C4-2B (cell line): ENCODE measurements at regions not wholly inside any gene's neighbourhood (a gene's known extent, or its start where the extent isn't known, plus 50 kb on each side); places are given as distances from the start of the nearest gene placed in this dataset.

ENCODE experiments used
- H3K27ac ChIP-seq: fragments of 450-650 bp; 2 replicates; pipeline ENCODE4 v1.5.1; 2017
- ZFX ChIP-seq: fragments of 450-650 bp; IDR thresholded peaks from 2 replicates; pipeline ENCODE4 v1.6.1; 2017
- TF ChIP-seq, protein P1 (sequence below): fragments of 450-650 bp; conservative IDR thresholded peaks from 2 replicates; pipeline ENCODE4 v1.5.1; 2017; ENCODE audit warnings: mild to moderate bottlenecking

DNA sequence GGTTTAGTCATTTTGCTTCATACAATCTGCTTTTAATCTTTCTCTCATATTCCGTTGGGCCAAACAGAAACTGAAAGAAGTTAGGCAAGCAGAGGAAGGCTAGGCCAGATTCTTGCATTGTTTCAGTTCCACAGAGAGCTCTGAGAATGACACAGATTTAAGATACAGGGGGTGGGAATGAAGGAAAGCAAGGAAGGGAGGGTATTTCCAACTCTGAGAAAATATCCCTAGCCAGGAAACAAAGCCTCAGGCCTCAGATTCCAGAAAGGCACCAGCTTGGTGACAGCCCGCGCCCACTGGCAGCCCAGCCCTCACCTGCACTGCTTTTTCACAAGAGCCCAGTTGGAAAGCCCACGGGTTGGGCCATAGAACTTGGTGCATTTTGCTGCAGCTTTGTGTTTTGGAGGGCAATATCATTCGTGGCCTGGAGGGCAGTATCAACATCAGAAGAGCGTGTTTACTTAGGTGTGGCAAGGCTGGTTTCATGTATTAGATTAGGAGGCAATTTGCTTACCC lies 63.5 kb downstream of the ENC1 start:
- H3K27ac ChIP-seq = no peak overlapping the region

DNA sequence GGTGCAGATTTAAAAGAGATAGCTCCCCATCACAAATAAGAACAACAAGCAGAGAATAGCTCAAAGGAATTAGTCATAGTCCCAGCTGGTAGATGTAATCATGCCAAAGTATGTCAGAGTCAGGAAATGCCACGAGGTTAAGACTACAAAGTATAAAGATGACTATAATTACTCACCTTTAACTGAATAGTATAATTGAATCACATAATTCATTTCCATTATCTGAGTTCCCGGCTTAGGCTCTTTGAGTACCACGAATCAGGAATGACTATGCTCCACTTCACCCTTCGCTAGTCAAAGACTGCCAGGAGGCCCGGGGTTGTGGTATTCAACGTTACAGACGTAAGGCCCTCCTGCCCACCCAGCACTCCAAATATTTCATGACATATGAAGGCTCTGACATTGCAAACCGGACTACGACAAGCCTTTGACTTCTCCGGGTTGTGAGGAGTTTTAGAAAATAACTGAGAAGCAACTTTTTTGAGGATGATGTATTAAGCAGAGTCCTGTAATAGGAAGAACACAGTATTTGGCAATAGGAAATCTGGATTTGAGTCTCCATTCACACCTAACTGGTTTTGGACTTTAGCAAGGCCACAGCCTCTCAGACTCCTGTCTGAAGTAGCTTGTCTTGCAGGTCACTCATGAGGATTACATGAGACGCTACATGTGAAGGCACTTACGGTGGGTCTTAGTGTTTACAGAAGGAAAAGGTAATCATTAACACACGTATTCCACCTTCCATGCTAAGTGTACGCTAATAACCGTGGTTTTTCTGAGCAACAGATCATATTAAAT lies 64.6 kb downstream of the ENC1 start:
- H3K27ac ChIP-seq = no peak overlapping the region
- TF ChIP-seq ZFX = no peak

More for the DNA sequence above, 63.5 kb downstream of the ENC1 start:
- TF ChIP-seq, protein P1, sequence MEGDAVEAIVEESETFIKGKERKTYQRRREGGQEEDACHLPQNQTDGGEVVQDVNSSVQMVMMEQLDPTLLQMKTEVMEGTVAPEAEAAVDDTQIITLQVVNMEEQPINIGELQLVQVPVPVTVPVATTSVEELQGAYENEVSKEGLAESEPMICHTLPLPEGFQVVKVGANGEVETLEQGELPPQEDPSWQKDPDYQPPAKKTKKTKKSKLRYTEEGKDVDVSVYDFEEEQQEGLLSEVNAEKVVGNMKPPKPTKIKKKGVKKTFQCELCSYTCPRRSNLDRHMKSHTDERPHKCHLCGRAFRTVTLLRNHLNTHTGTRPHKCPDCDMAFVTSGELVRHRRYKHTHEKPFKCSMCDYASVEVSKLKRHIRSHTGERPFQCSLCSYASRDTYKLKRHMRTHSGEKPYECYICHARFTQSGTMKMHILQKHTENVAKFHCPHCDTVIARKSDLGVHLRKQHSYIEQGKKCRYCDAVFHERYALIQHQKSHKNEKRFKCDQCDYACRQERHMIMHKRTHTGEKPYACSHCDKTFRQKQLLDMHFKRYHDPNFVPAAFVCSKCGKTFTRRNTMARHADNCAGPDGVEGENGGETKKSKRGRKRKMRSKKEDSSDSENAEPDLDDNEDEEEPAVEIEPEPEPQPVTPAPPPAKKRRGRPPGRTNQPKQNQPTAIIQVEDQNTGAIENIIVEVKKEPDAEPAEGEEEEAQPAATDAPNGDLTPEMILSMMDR = no peak
- no peak for TF ChIP-seq ZFX

DNA sequence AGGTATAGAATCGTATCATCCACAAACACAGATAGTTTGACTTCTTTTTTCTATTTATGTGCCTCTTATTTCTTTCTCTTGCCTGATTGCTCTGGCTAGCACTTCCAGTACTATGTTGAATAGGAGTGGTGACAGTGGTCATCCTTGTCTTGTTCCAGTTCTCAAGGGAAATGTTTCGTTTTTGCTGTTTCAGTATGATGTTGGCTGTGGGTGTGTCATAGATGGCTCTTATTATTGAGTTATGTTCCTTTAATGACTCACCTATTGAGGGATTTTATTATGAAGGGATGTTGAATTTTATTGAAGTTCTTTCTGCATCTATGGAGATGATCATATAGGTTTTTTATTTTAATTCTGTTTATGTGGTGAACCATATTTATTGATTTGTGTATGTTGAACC lies 70.3 kb downstream of the ENC1 start:
- TF ChIP-seq, protein P1 = no peak
- TF ChIP-seq ZFX = no peak
- no peak overlapping the region for H3K27ac ChIP-seq

DNA sequence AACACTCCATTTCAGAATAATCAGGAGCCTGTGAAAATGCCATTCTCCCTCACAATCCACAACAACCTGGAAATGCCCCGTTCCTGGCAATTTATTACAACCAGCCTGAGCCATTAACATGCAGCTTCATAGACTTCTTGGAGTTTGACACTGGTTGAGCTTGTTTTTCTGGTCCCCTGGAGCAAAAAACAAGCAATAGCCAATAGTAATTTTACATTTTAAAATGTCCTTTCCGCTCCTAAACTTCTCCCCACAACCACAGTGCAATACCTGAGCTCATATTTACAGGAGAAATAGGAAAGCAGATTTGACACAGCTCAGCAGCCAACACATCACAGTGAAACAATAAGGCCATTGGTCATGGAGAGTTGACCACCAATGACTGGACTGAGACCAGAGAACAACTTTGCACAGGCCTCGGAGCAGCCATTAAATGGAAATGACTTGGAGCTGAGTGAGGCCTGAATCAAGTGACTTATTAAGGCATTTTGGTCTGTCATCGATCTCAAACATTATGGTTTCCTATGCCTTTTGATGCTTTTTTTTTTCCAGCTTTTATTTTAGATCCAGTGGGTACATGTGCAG lies 73.0 kb downstream of the ENC1 start:
- TF ChIP-seq ZFX = no peak
- H3K27ac ChIP-seq = peak overlapping the region; percentile 19; the same call in 1 of the 2 replicates

DNA sequence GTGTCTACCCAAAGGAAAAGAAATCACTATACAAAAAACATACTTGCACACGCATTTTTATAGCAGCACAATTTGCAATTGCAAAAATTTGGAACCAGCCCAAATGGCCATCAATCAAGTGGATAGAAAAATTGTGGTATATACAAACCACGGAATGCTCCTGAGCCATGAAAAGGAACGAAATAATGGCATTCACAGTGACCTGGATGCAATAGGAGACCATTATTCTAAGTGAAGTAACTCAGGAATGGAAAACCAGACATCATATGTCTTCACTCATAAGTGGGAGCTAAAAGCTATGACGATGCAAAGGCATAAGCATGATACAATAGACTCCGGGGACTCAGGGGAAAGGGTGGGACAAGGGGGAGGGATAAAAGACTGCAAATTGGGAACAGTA lies 78.4 kb downstream of the ENC1 start:
- H3K27ac ChIP-seq = no peak overlapping the region
- TF ChIP-seq ZFX = no peak
- TF ChIP-seq, protein P1 = no peak

DNA sequence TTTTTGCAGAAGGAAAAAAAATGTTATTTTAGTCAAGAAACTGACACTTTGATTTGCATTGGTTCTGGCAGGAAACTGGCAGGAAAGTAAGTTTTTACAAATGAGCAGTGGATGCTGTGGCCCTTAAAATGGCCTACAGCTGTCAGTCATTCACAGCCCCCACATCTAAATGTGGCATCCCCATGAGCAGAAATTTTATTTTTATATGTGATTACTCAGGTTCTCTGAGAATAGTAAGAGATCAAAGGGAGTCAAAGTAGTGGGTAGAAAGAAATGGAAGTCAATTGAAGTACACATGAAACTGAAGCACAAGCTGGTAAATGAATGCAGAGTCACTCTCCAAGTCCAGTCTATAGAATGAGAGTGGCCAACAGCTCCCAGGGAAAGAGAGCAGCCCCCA lies 80.3 kb downstream of the ENC1 start:
- no peak overlapping the region for H3K27ac ChIP-seq
- TF ChIP-seq, protein P1 = no peak
- no peak for TF ChIP-seq ZFX

DNA sequence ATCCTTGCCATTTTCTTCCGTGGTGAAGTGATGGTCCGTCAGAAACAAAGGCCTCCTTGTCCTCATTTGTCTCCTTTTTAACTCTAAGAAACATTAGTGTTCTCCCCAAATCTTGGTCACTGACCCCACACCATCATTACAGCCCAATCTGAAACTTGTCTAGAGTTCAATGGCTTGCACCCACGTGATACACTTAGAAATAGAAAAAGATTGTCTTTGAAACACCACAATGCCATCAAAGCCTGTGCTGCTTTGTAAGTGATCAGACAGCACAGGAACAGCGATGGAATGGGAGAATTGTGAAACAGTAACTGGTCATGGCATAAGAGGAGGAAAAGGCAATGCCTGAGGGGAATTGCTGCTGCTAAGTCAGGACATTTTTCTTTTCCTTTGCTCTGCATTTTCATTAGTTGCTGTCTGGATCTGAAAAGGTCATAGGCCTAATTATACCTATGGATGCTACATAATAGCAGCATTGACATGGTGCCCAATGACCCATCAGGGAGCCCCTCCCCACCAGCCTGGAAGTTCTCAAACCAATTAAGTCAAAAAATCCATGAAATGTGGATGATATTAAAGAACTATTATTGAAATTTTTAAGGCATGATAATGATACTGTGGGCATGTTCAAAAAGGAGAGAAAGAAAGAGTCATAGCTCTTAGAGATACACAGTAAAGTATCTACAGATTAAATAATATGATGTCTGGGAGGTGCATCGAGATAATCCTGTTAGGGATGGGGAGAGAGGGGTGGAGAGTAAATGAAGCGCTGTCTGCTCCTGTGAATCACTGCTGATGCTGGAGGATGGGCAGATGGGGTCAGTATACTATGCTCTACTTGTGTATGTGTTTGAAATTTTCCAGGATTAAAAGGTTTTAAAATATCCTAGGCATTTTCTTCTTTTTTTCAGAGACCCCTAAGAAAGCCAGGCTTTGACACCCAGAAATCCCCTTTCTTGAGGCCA lies 83.6 kb downstream of the ENC1 start:
- no peak overlapping the region for H3K27ac ChIP-seq
- TF ChIP-seq ZFX = no peak
- TF ChIP-seq, protein P1 = no peak

DNA sequence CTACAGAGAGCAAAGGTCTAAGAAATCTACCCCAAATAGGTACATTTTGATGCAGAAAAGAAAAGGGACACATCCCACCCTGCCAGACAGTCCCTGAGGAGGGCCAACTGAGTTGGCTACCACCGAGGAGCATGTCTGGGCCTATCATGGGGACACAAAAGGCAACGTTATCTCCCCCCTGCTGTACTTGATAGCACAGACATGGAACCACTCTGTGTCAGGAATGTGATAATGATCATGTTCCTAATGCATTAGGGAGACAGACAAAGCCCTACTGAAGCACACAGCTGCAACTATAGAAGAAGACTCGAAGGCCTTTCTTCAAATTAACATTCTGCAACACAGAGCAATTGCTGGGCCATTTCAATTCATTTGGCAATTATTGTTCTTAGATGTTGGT lies 84.5 kb downstream of the ENC1 start:
- no peak overlapping the region for H3K27ac ChIP-seq

More for the DNA sequence above, 84.5 kb downstream of the ENC1 start:
- TF ChIP-seq ZFX = no peak
- TF ChIP-seq, protein P1 = no peak
